Right lobe of liver (tissue), 4 donors: ENCODE measurements at regions not wholly inside any gene's neighbourhood (a gene's known extent, or its start where the extent isn't known, plus 50 kb on each side); places are given as distances from the start of the nearest gene placed in this dataset.

Source experiments
- POLR2A ChIP-seq: fragments of 450-650 bp; IDR thresholded peaks from one replicate; pipeline ENCODE4 v1.6.1; 2017; ENCODE audit warnings: antibody characterized with exemption, mild to moderate bottlenecking
- TF ChIP-seq, protein P1 (sequence below), 4 donors: fragments of 200-600 bp in 3 of 4; fragments of 450-650 bp in 1 of 4; IDR thresholded peaks; one replicate each; pipeline versions ENCODE4 v1.5.1 to v1.8.0; 2016 to 2022; ENCODE audit warnings: antibody characterized with exemption in 4 of 4, mild to moderate bottlenecking in 2 of 4
- donor health status: DM: no; HTN: no; CAD: no.
- donor health status: DM: no; HTN: no; CAD: no.
- donor health status: DM: no; HTN: yes; CAD: no.

DNA sequence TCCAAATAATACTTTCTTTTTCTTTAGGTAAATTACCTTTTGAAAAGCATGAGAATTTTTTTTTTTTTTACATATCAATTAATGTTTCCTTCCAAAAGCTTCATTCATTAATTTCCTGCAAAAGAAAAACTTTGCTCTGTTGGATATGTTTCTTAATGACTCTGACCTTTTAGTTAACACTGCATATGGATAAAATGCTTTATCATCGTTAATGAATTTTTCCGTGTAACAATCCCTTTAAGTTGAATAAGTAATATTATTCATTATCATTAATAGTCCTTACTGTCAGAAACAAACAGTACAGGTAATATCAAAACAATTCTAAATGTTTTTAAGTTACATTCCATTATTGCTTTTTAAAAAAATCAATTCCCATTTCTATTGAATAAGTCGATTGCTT is 345.1 kb downstream of the SAMD5 start:
- TF ChIP-seq, protein P1, sequence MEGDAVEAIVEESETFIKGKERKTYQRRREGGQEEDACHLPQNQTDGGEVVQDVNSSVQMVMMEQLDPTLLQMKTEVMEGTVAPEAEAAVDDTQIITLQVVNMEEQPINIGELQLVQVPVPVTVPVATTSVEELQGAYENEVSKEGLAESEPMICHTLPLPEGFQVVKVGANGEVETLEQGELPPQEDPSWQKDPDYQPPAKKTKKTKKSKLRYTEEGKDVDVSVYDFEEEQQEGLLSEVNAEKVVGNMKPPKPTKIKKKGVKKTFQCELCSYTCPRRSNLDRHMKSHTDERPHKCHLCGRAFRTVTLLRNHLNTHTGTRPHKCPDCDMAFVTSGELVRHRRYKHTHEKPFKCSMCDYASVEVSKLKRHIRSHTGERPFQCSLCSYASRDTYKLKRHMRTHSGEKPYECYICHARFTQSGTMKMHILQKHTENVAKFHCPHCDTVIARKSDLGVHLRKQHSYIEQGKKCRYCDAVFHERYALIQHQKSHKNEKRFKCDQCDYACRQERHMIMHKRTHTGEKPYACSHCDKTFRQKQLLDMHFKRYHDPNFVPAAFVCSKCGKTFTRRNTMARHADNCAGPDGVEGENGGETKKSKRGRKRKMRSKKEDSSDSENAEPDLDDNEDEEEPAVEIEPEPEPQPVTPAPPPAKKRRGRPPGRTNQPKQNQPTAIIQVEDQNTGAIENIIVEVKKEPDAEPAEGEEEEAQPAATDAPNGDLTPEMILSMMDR (IDR thresholded peaks at IDR 0.05) = no peak
- TF ChIP-seq POLR2A = no peak
